KMS-11 (cell line): ENCODE measurements at regions not wholly inside any gene's neighbourhood (a gene's known extent, or its start where the extent isn't known, plus 50 kb on each side); places are given as distances from the start of the nearest gene placed in this dataset.

Experiments used
- H2AFZ ChIP-seq: fragments of 200-600 bp; sonication (generic); 2 replicates; pipeline ENCODE4 v1.6.1; 2016; ENCODE audit warnings: antibody characterized with exemption, mixed run types, low read depth
- H3K27ac ChIP-seq: fragments of 200-600 bp; sonication (generic); 2 replicates; pipeline ENCODE4 v1.6.1; 2016; ENCODE audit warnings: mild to moderate bottlenecking, mixed run types
- H3K27me3 ChIP-seq: fragments of 200-600 bp; sonication (generic); 2 replicates; pipeline ENCODE4 v1.6.1; 2017; ENCODE audit warnings: mild to moderate bottlenecking, low read depth, mixed run types, moderate library complexity; ENCODE audit not compliant: insufficient read depth
- H3K36me3 ChIP-seq: fragments of 200-600 bp; sonication (generic); 2 replicates; pipeline ENCODE4 v1.6.1; 2017; ENCODE audit warnings: mild to moderate bottlenecking, mixed run types; ENCODE audit not compliant: insufficient read depth
- H3K4me1 ChIP-seq: fragments of 200-600 bp; sonication (generic); 2 replicates; pipeline ENCODE4 v1.6.1; 2016; ENCODE audit warnings: mild to moderate bottlenecking, low read depth, mixed run types; ENCODE audit not compliant: poor library complexity, severe bottlenecking
- H3K4me2 ChIP-seq: fragments of 200-600 bp; sonication (generic); 2 replicates; pipeline ENCODE4 v1.7.0; 2016; ENCODE audit warnings: mild to moderate bottlenecking, mixed run types
- H3K4me3 ChIP-seq: fragments of 200-600 bp; sonication (generic); IDR thresholded peaks from 2 replicates; pipeline ENCODE4 v1.6.1; 2017; ENCODE audit warnings: low read depth, low read length, mixed read lengths; ENCODE audit not compliant: insufficient read depth
- H3K79me2 ChIP-seq: fragments of 200-600 bp; sonication (generic); 2 replicates; pipeline ENCODE4 v1.6.1; 2016; ENCODE audit warnings: low read depth, mixed run types; ENCODE audit not compliant: insufficient read depth
- H3K9ac ChIP-seq: fragments of 200-600 bp; sonication (generic); 2 replicates; pipeline ENCODE4 v1.6.1; 2016; ENCODE audit warnings: mild to moderate bottlenecking, mixed run types
- H4K20me1 ChIP-seq: fragments of 200-600 bp; sonication (generic); 2 replicates; pipeline ENCODE4 v1.6.1; 2016; ENCODE audit warnings: mild to moderate bottlenecking, mixed run types; ENCODE audit not compliant: insufficient read depth
- TF ChIP-seq, protein P1 (sequence below): fragments of 200-600 bp; sonication (generic); conservative IDR thresholded peaks from 2 replicates; pipeline ENCODE4 v1.6.1; 2017; ENCODE audit warnings: low read depth, mild to moderate bottlenecking, antibody characterized with exemption, low read length, moderate library complexity, mixed read lengths

DNA sequence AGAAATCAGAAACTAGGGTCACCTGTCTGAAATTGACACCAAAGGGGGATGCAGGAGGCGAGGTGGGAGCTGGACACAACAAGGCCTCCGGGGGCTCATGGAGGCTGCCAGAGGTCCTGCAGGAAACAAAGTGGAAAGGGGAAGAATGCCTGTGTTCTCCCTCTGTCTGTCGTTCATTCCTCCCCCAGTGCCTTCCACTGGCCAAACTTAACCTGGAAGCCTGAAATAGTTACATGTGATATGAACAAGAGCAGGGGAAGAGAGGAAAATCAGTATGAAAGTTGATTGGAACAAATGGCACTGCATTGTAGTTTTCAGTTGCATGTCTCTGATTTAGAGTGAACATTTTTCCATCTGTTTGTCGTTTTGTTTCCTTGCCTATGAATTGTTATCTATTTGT lies 502.0 kb upstream of the CFAP20DC start:
- TF ChIP-seq, protein P1, sequence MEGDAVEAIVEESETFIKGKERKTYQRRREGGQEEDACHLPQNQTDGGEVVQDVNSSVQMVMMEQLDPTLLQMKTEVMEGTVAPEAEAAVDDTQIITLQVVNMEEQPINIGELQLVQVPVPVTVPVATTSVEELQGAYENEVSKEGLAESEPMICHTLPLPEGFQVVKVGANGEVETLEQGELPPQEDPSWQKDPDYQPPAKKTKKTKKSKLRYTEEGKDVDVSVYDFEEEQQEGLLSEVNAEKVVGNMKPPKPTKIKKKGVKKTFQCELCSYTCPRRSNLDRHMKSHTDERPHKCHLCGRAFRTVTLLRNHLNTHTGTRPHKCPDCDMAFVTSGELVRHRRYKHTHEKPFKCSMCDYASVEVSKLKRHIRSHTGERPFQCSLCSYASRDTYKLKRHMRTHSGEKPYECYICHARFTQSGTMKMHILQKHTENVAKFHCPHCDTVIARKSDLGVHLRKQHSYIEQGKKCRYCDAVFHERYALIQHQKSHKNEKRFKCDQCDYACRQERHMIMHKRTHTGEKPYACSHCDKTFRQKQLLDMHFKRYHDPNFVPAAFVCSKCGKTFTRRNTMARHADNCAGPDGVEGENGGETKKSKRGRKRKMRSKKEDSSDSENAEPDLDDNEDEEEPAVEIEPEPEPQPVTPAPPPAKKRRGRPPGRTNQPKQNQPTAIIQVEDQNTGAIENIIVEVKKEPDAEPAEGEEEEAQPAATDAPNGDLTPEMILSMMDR = no peak

DNA sequence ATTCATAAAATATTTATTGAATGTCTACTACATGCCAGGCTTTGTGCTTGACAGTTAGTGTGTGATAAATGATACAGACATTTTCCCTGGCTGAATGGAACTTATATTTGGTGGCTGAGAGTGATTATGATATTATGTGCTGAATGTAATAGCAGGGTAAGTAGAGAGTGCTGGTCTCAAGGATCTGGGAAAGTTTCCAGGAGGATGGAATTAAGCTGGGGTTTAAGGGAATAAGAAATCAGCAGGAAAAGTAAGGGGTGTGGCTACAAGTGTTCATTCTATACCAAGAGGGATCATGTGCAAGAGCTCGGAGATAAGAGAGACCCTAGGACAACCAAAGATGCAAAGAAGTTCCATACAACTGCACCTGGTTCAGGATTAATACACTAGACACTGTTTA lies 500.1 kb upstream of the CFAP20DC start:
- no peaks in the 10 kb centered on the region for H3K4me1 ChIP-seq
- H3K9ac ChIP-seq = no peak overlapping the region
- TF ChIP-seq, protein P1 = no peak
- no peak overlapping the region for H3K27ac ChIP-seq
- no peaks in the 10 kb centered on the region for H3K27me3 ChIP-seq
- no peak overlapping the region for H2AFZ ChIP-seq
- H3K4me3 ChIP-seq = no peak overlapping the region
- no peak overlapping the region for H3K4me2 ChIP-seq
- no peaks in the 10 kb centered on the region for H3K79me2 ChIP-seq
- H3K36me3 ChIP-seq = no peaks in the 10 kb centered on the region
- no peaks in the 10 kb centered on the region for H4K20me1 ChIP-seq

More for the DNA sequence above, 502.0 kb upstream of the CFAP20DC start:
- no peaks in the 10 kb centered on the region for H3K36me3 ChIP-seq
- H3K27ac ChIP-seq = no peak overlapping the region
- no peak overlapping the region for H3K4me3 ChIP-seq
- no peak overlapping the region for H3K9ac ChIP-seq
- H3K79me2 ChIP-seq = no peaks in the 10 kb centered on the region
- no peak overlapping the region for H3K4me2 ChIP-seq
- no peaks in the 10 kb centered on the region for H3K4me1 ChIP-seq
- H3K27me3 ChIP-seq = no peaks in the 10 kb centered on the region
- H2AFZ ChIP-seq = no peak overlapping the region
- no peaks in the 10 kb centered on the region for H4K20me1 ChIP-seq

DNA sequence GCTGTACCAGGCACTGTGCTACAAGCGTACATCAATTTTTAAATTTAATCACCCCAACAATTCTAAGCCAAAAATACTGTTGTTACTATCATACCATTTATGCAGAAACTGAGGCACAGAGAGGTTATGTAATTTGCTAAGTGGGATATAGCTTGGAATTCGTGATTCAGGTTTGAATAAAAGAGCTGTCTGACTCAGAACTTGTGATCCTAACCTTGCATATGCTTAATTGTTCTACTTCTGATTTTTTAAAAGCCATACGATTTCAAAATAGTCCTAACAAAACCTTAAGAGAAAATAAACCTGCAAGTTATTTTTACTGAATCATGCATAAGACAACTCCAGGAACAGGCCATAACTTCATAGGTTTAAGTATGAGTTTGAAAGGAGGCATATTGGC lies 498.0 kb upstream of the CFAP20DC start:
- TF ChIP-seq, protein P1 = no peak
- no peaks in the 10 kb centered on the region for H3K27me3 ChIP-seq
- H3K4me1 ChIP-seq = no peaks in the 10 kb centered on the region
- H3K4me3 ChIP-seq = no peak overlapping the region
- no peak overlapping the region for H2AFZ ChIP-seq
- H3K9ac ChIP-seq = no peak overlapping the region
- no peaks in the 10 kb centered on the region for H4K20me1 ChIP-seq
- H3K27ac ChIP-seq = no peak overlapping the region
- H3K79me2 ChIP-seq = no peaks in the 10 kb centered on the region
- H3K36me3 ChIP-seq = no peaks in the 10 kb centered on the region
- no peak overlapping the region for H3K4me2 ChIP-seq

DNA sequence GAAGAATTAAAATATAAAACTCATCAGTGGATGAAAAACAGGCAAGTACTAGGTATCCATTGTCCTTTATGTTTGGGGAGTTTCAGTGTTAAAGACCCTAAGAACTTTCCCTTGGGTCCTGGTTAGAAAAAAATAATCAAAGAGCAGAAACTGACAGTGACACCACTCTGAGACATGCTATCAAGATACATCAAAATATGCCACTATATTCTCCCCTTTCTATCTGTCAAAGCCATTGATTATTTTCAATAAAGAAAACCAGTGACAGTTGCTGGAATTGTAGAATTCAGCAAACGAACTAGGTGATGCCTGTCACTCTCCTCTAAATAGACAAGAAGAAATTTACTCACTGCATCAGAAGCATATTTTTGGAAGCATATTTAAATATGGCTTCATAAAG lies 496.7 kb upstream of the CFAP20DC start:
- H3K9ac ChIP-seq = no peak overlapping the region
- H3K4me3 ChIP-seq = no peak overlapping the region
- no peaks in the 10 kb centered on the region for H4K20me1 ChIP-seq
- no peaks in the 10 kb centered on the region for H3K36me3 ChIP-seq
- H3K4me1 ChIP-seq = no peaks in the 10 kb centered on the region
- H3K4me2 ChIP-seq = no peak overlapping the region
- H3K27ac ChIP-seq = no peak overlapping the region
- no peaks in the 10 kb centered on the region for H3K27me3 ChIP-seq
- TF ChIP-seq, protein P1 = no peak
- no peaks in the 10 kb centered on the region for H3K79me2 ChIP-seq
- no peak overlapping the region for H2AFZ ChIP-seq

DNA sequence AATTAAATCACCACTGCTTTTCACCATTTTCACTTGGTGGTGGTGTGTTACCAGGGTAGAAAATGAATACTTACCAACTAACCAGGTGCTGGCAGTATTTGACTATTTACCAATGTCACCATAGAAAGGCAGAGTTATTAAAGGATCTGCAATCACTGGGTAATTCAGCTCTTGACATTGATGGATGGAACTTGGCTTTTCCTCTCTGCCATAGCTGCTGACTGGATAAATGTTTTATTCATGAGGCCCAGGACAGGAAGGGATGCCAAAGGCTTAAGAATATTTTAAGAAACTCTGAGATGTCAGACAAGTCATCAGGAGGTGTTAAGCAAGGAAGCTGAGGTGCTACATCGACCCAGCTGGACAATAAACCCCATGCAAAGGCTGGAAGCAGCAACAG lies 495.5 kb upstream of the CFAP20DC start:
- H3K27ac ChIP-seq = no peak overlapping the region
- no peaks in the 10 kb centered on the region for H3K27me3 ChIP-seq
- no peak overlapping the region for H2AFZ ChIP-seq
- TF ChIP-seq, protein P1 = no peak
- H3K4me2 ChIP-seq = no peak overlapping the region
- H3K36me3 ChIP-seq = no peaks in the 10 kb centered on the region
- H3K9ac ChIP-seq = no peak overlapping the region
- no peaks in the 10 kb centered on the region for H4K20me1 ChIP-seq
- H3K79me2 ChIP-seq = no peaks in the 10 kb centered on the region
- H3K4me1 ChIP-seq = no peaks in the 10 kb centered on the region
- H3K4me3 ChIP-seq = no peak overlapping the region
